Activated CD8-positive, alpha-beta memory T cell treated with anti-CD3 and anti-CD28 coated beads, Interleukin-2, amount 50 U/mL, for 4 hours (primary cell): ENCODE measurements at regions not wholly inside any gene's neighbourhood (a gene's known extent, or its start where the extent isn't known, plus 50 kb on each side); places are given as distances from the start of the nearest gene placed in this dataset.
"Not testable (repeated sequence)": the region's sequence is repeated elsewhere in the genome, so short reads cannot be mapped to it uniquely, and the experiment has no call there.

Source experiments
- DNase-seq: peaks from one replicate; pipeline ENCODE4 v3.0.0-alpha.2; 2020

DNA sequence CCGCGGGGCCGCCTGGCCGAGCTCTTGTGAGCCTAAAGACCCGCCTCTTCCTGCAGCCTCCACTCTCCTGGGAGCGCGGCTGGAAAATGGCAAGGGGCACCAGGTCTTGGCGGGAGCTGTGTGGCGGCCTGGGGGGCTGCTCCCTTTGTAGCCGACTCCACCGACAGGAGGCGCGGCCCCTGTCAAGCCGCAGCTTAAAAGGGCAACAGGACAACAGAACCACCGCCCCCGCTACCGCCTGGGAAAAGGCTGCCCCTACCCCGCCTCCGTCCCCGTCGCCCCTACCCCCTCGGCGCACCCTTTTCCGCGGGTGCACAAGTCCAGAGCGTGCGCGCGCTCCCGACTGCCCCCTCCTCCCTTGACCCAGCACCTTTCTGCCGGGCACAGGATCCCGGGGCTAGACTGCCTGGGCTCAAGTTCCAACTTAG lies 60.3 kb downstream of the GOLGA8K start:
- peak; percentile 15 for DNase-seq

DNA sequence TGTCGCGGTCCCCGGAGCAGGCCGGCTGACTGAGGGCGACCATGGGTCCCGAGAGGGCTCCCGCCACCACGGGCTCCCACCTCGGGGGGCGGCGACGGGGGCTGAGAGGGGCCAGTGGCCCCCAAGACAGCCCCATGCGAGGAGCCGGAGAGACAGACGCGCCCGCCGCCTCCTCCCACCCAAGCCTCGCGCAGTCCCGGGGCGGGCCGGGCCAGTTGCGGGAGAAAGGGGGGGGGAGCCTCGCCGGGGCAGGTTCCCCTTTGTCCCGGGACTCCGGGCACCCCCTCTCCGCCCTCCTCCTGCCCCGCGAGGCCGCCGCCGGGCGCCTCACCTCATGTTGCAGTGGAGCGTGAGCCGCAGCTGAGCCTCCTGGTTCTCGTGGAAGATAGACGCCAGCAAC lies 60.8 kb downstream of the GOLGA8K start:
- DNase-seq = not testable (repeated sequence)

DNA sequence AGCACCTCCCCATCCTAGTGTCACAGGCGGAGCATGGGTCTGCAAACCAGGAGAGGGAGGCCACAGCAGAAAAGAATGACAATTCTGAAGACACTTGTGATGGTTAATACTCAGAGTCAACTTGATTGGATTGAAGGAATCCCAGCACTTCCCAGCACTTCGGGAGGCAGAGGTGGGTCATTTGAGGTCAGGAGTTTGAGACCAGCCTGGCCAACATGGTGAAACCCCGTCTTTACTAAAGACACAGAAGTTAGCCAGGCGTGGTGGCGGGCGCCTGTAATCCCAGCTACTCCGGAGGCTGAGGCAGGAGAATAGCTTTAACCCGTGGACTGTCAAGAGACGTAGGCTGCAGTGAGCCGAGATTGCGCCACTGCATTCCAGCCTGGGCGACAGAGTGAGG lies 61.6 kb downstream of the GOLGA8K start:
- not testable (repeated sequence) for DNase-seq

DNA sequence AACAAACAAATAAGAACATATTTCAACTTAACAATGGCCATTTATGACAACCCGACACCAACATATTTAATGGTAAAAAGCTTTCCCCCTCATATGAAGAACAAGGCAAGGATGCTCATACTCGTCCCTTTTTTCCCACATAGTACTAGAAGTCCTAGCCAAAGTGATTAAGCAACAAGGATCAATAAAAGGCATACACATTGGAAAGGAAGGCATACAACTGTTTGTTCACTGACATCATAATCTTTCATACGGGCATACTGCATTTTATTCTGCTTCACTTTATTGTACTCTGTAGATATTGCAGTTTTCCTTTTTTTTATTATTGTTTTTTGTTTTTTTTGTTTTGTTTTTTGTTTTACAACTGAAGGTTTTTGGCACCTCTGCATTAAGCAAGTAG lies 66.3 kb downstream of the GOLGA8K start:
- not testable (repeated sequence) for DNase-seq

DNA sequence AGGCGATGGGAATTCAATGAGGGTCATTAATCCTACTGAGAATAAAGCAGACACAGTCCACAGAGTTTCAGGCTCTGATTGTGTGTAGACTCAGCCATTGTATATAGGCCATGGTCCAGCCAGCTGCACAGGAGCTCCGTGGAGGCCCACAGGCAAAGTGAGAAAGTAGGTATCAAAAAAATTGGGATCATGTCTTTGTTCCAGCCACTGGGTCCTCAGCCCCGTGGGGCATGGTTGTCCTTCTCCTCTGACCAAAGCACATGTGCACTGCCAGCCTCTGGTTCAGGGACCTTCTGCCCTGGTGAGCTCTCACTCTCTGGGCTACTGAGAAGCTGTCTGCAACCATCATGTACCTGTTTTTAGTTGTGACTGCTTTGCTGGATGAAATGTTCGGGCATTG lies 79.7 kb downstream of the GOLGA8K start:
- DNase-seq = not testable (repeated sequence)

DNA sequence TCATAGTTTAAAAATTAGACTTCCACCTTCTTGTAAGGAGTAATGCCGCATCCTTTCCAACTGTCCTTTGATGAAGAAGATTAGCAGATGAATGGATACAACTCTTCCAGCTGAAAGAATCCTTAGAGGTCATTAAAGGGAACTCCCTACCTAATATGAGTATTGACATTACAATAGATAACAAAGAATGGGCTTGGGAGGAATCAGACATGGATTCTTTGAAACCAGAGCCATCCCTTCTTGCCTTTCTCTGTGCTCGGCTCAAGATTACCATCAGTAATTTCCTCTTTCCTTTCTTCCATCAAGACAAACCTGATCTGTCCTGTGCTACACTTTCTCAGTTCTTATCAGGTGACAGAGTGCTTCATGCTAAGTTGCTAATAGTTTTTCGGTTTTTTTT lies 83.8 kb downstream of the GOLGA8K start:
- not testable (repeated sequence) for DNase-seq

DNA sequence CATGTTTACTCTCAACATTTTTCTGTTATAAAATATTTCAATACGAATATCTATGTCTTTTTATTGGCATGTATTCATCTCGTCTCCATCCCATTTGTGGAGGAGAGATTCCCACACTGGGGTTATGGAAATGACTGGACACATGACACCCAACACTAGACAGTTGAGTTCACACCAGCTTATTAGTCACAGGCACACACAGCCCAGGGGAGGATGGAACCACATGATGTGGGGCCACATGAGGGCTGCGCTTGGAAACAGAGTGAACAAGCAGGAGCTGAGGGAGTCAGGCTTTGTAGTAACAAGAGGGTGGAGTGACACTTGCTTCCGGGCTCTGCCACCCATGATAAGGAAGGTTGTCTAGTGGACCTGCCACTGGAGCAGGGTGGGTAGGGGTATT lies 86.6 kb downstream of the GOLGA8K start:
- DNase-seq = not testable (repeated sequence)

DNA sequence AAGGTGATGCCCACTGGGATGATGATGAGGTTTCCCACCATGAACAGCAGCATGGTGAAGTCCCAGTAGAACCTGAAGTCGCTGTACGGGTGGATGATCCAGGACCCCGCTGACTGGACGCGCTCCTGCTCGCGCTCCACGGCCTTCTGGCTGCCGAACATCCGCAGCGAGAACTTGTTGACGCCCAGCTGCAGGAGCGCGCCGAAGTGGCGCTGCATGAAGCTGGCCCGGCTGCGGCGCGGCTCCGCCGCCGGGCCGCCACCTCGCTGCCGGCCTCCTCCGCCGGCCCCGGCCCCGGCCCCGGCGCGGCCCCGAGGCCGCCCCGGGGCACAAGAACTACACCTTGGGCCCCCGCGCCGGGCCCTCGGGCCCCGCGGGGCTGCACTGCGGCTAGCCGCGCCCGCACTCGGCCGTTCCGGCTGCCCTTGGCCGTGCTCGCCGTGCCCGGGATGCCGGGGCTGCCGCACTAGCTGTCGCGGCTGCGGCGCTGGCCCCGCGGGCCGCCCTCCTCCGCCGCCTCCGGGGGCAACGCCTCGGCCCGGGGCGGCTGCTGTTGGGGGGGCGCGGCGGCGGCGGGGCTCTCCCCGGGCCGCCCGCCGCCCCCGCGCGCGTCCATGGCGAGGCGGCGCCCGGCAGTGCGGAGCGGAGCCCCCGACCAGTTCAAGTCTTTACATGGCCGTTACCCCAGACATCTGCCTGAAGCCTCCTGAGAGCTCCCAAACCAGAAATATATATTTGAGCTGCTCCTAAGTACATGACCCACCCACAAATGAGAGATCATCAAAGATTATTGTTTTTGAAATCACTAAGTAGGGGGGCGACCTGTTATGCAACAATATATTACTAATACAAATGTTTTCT lies 87.8 kb downstream of the GOLGA8K start:
- DNase-seq = not testable (repeated sequence)

DNA sequence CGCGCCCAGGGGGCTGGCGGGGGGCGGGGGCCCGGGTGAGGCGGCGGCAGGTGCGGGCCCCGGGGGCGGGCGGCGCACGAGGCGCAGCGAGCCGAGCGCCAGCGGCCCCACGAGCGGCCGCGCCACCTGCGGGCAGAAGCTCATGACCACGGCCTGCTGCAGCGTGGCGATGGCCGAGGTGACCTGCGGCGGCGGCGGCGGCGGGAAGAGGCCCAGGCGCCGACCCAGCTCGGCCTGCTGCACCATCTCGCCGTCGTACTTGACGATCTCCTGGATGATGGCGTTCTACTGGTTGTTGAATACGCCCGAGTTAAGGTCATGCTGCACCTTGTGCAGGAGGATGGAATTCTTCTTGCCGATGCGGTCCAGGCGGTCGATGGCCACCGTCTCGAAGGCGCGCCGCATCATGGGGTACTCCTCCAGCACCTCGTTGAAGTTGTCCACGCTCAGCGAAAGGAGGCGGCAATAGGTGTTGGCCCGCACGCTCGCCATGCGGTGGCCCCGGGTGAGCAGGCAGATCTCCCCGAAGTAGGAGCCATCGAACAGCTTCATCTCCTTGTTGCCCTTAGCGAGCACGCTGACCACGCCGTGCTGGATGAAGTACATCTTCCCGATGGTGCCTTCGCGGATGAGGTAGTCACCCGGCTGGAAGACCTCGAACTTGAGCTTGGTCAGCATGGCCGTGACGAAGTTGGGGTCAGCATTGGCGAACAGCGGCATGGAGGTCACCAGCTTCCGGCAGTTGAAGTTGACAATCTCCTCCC lies 89.5 kb downstream of the GOLGA8K start:
- not testable (repeated sequence) for DNase-seq

DNA sequence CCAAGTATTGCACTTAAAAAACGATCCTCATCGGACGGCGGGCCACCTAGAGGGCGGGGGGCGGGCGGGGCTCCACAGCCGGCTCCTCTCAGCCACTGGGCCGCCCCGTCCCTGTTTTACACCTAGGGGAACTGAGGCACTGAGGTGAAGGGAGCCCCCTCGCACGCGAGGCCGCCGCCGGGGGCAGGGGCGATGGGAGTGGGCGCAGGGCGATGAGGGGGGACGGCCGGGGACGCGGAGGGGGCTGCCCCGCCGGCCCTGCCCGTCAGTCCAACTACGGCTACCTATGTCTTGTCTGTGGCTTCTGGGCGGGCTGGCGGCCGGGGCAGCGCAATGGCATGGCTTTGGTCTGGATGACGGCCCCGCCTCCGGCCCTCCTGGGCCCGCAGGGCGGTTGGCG lies 90.4 kb downstream of the GOLGA8K start:
- DNase-seq = not testable (repeated sequence)

DNA sequence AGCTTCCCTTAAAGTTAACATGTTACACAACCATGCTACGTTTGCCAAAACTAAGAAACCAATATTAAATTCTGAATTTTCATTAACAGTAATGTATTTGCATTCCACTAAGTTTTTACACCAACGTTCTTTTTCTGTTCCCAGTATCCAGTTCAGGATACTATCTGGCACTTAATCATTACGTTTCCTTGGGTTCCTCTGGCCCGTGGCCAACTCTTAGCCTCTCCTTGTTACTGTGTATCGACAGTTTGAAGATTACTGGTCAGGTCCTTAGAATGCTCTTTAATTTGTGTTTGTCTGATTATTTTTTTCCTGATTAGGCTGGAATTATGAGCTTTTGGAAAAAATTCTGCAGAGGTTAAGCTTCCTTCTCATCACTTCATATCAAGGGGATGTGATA lies 95.5 kb downstream of the GOLGA8K start:
- DNase-seq = not testable (repeated sequence)

DNA sequence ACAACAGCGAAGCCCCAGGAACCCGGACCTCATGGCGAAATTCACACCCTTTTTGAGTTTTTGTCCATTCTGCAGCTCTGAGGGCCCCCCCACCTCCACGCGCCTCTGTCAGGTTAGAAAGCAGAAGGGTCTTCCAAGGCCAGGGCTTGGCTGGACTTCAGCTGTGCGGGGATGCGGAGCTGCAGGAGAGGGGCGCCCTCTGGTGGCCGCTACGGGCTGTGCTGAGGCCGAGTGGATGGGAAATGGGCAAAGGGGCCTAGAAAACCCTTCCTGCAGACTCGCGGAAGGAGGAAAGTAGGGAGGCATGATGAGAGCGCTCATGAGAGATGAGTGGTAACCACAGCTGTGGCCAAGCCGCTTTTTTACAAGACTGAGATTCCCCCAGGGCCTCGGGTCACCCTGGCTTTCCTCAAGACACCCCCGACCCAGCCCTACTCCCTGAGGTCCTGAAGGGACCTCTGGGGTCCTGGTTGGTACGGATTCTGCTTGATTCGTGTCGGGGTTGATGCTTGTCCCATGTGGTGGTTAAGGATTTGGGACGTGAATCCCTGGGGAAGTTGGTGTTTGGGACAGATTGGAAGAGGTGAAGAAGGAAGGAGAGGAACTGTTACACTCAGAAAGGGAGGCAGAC lies 126.8 kb downstream of the GOLGA8K start:
- DNase-seq = not testable (repeated sequence)

DNA sequence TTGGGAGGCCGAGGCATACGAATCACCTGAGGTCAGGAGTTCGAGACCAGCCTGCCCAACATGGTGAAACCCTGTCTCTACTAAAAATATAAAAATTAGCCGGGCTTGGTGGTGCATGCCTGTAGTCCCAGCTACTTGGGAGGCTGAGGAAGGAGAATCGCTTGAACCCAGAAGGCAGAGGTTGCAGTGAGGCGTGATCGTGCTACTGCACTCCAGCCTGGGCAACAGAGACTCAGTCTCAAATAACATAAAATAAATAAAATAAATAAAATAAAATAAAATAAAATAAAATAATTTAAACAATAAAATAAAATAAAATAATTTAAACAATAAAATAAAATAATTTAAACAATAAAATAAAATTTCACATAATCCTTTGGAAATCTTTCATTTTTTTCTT lies 149.1 kb downstream of the GOLGA8K start:
- DNase-seq = not testable (repeated sequence)

DNA sequence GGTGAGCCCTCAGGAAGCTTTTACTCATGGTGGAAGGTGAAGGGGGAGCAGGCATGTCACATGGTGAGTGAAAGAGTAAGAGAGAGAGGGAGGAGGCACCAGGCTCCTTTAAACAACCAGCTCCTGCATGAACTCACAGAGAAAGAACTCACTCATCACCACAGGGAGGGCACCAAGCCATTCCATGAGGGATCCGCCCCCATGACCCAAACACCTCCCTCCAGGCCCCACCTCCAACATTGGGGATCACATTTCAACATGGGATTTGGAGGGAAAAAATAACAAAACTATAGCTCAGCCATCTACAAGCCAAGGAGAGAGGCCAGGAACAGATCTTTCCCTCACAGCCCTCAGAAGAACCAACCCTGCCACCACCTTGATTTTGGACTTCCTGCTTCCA lies 153.9 kb downstream of the GOLGA8K start:
- DNase-seq = not testable (repeated sequence)

DNA sequence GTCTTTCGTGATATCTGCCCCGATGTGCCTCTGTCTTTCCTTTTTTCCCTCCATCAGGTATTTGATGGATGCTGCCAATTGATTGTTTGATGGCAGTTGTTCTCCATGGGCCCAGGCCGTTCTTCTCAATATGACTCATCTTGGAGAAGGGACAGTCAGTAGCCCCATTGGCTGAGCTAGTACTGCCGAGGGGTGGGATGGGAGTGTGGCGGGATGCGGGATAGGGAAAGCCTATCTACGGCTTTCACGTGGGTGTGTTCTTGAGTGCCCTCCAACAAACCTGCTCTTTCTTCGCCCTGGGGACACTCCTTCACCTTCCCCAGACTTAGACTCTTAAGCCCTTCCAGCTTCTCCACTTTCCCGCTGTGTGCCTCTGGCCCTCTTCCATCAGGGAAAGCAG lies 159.4 kb downstream of the GOLGA8K start:
- not testable (repeated sequence) for DNase-seq

DNA sequence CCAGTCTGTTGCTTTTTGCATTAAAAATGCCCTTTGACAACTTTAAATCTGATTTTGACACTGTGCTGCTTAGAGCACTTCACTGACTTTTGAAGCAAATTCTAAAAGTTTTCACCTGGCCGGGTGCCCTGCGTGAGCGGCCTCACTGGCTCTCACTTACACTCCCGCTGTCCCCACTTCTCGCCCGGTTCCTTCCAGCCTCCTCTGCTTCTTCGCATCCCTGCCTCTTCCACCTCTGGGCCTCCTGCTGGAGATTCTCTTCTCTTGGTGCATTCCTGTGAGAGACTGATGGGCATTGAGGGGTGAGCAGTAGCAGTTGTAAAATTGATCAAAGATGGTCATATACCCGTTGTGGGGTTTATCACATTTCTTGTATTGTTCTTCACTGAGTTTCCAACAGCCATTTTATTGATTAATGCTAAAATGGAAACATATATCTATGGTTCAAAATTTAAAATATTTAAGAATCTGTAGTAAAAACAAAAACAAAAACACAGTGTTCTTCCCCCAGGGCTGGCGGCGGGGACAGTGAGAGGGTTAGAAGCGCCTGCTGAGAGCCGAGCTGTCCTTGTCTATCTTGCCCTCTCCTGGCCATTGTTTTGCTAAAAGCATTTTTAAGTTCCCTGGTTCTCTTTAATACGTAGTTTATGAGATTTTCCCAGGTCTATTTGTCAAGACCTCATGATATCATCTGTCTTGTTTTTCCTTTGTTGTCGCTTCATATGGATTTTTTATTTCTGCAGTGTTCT lies 160.1 kb downstream of the GOLGA8K start:
- DNase-seq = not testable (repeated sequence)

DNA sequence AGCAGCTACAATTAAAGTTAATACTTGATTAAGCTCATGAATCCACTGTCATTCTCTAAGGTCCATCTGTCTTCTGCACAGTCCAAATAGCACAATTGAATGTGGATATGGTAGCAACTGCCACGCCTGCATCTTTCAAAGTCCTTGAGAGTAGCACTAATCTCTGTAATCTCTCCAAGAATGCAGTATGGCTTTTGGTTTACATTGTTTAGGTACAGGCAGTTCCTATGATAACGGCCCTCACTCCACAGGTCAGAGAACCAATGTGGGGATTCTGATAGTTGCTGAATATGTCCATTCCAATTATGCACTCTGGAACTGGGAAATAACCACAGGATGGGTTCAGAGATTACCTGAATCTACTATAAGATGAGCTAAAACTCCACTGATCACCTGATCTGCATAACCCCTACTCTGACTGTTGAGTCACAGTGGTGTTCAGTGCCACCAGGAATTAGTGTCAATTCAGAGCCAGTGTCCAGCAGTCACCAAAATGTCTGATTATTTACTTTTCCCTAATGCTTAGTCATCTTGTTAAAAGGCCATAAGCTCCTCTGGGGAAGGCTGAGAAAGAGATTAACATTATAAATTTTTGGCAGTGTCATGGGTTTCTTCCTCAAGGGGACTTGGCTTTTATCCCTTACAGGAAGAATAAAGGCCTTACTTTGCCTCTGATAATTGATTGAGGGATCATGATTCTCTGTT lies 175.5 kb downstream of the GOLGA8K start:
- not testable (repeated sequence) for DNase-seq

DNA sequence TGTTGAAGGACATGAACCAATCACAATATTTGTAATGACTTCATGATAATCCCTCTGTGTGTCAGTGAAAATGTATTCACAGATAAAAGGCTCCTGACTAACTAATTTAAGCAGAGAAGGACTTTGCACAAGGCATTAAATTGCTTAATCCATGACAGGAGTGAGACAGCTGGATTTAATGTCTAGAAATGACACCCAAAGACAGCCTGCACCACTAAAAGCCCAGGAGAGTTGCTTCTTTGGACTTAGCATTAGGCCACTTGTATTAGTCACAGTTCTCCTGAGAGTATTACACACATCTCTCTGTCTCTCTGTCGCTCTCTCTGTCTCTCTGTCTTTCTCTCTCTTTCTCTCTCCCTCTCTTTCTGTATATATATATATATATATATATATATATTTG lies 180.4 kb downstream of the GOLGA8K start:
- DNase-seq = no peak
